HG02642 (cell line): ENCODE measurements at regions not wholly inside any gene's neighbourhood (a gene's known extent, or its start where the extent isn't known, plus 50 kb on each side); places are given as distances from the start of the nearest gene placed in this dataset.

Experiments used
- ATAC-seq: cut with Tn5 transposase; IDR thresholded peaks from one replicate; pipeline ENCODE4 v1.9.1; 2021; ENCODE audit warnings: mild to moderate bottlenecking; ENCODE audit not compliant: unreplicated experiment, poor library complexity

DNA sequence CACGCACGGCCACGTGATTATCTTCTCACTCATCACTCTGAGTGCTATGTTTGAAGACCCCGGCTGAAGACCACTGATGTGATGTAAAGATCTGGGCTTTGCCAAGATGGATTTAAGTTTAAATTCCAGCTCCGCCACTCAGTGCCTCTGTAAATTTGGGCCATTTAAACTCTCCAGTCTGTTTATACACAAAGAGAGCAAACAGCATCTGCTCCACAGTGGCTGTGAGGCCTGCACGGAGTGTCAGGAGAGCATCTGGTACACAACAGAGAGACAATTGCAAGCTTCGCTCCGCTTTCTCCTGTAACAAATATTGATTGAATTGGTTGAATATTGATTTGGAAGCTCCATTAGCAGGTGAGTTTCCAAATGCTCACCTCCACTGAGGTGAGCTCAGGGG is 80.5 kb upstream of the FRMD1 start:
- no peak for ATAC-seq

DNA sequence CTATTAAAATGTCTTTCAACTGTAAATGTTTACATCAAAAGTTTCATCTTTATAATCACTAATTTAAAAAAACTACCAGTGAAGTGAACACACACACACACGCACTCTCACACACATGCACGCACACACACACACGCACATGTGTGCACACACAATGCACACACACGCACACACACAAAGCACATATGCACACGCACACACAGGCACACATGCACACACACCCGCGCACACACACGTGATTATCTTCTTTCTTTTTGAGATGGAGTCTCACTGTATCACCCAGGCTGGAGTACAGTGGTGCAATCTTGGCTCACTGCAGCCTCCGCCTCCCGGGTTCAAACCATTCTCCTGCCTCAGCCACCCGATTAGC is 80.0 kb upstream of the FRMD1 start:
- no peak for ATAC-seq

DNA sequence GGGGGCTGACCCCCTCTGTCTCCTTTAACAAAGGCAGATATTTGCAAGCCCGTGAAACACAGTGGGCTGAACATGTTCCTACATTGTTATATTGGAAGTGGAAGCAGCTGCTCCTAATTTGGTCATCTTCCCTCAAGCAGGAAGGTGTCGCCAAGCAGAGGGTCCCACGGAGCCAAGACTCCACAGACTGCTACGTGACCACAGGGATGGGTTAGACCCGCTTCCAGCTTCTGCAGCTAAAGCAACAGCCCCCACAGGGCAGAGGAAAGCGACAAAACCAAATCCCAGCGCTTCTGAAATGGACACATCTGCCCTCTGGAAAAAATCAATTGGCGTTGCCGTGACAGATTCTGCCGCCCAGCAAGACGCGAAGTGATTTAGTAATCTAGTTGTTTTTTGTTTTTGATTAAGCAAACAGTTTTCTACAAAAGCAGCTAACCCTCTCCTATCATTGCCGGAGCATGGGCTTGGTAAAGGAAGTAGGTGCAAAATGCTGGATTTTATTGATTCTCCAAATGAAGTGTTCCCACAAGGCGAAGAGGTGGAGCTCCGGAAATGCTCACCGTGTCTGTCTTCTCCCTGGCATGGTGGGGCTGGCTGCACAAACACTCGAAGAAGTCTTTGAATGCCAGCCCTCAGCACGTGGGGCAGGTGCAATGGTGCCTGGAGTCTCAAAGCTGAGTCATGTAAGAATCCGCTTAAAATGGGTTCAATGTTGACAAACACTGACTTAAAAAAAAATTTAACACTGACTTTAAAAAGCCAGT is 79.4 kb upstream of the FRMD1 start:
- no peak for ATAC-seq

DNA sequence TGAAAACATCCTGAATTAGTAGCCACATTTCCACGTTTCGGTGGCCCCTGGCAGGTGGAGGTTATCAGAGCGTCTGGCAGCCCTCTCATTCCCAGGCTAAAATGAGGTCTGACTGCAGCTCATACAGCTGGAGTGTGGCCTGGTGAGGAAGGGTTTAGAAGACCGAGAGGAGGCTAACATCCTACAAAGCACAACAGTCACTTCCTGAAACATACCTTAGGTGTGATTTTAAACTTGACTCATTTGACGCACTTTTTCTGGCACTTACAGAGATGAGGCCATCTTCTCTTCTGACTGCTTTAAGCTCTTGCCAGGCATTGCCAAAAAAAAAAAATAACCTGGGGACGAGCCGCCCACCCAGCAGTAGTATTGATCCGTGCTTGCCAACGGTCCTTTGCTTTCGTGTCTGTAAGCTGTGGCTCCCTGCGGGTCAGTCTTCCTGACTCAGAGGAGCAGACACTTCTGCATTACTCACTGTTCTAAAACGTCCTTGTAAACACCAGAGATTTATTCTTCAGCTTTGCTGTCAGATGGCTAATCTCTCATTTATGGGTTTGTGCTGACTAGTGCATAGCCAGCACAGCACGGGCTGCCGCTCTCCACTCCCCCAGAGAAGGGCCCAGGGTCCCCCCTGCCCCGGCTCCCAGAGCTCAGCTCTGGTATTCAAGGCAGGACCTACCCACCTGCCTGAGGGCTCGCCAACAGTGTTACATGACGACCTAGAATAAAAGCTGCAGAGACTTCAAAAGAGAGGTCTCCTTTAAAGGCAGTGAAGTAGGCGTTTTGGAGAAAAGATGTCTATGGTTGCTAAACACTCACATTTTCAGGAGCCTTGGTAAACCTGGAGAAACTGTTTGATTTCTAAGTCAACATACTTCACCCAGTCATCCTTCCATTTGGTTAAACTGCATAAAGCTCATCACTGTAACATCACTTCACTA is 78.5 kb upstream of the FRMD1 start:
- ATAC-seq, result no peak

DNA sequence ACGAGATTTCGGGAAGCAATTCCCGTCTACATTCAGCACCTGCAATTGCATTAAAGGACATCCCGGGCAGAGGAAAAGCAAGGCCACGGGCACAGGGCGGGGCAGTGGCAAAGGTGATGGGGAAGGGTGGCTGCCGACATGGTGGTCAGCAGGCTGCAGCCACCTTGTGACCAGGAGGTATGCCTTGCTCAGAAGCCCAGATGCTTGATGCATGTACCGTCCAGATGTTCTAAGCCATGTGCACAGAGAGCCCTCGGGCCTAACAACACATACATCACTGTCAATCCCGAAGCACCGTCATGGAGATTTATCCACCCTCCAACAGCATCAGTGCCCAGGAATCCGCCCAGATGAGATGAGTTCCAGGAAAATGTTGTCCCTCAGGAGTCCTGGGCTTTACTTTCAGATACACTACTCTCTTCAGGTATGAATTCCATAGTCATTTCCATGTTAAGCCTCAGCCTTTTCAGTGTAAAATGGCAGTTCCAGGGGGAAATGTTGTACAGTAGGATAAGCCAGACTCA is 77.8 kb upstream of the FRMD1 start:
- no peak for ATAC-seq

DNA sequence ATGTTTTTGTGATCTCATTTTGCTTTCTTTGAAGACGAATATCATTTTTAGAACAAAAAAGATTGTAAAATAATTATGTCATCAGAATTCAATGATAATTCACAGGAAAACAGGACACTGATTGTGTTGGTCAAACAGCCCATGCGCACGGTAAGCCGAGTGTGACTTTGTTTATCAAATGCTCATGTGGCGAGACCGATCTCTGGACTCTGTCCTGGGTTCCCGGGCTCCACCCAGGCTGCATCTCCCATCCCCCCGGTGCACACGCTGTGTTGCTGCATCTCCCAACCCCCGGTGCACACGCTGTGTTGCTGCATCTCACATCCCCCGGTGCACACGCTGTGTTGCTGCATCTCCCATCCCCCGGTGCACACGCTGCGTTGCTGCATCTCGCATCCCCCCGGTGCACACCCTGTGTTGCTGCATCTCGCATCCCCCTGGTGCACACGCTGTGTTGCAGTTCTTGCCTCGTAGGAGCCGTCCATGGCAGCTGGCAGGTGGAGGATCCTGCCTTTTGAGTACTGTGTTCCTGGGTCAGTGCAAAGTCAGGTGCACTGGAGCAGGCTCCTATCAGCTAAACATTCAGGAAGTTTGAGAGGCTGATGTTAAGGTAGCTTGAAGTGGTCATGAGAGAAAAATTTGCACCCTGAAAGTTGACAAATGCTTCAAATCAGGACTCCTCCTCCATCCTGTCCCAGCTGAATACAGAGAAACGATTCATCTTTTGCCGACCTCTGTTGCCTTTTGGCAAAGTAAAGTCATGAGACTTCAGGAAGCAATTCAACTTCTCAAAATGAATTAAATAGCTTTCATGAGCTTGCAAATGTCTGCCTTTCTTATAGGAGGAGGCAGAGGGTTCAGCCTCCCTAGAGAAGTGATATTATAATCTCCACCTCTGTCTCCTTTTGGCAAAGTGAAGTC is 77.1 kb upstream of the FRMD1 start:
- ATAC-seq, result no peak

DNA sequence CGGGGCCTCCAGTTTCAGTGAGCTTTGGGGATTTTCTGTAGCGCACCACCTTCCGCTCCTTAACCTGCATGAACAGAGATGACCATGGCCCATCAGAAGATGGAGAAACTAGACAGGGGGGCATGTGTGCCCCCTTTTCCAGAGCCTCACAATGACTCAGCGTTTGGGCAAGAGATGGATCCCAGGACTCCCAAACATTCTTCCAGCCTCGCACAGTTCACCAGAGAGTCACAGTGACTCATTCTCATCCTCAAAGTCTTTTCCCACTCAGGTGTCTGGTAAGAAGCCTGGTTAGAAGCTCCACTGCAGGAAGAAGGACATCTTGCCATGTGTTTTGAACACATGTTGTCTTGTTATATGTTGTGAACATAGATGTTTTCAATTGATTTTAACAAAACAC is 76.2 kb upstream of the FRMD1 start:
- ATAC-seq, result no peak

DNA sequence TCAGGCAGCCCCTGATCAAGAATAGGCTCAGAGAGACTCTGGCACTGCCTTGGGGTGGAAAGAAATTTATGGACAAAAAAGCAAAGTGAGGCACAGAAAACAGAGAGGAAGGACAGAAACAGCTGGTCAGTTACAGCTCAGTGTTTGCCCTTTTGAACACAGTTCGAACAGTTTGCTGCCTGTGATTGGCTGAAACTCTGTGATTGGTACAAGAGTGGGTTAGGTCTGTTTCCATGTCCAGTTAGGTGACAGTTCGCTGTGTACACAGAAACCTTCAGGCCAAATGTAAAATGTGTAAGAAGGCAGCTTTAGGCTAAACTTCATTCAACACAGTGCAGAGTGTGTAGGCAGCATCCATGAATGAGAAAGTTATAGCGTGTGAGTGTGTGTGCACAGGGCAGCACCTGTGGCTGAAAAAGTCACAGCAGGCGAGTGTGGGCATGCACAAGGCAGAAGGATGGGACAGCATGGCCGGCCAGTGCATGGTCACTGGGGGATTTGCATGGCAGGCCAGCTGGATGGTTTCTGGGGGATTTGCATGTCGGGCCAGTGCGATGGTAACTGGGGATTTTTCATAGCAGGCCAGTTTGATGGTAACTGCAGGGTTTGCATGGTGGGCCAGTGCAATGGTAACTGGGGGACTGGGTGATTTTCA is 75.4 kb upstream of the FRMD1 start:
- no peak for ATAC-seq

DNA sequence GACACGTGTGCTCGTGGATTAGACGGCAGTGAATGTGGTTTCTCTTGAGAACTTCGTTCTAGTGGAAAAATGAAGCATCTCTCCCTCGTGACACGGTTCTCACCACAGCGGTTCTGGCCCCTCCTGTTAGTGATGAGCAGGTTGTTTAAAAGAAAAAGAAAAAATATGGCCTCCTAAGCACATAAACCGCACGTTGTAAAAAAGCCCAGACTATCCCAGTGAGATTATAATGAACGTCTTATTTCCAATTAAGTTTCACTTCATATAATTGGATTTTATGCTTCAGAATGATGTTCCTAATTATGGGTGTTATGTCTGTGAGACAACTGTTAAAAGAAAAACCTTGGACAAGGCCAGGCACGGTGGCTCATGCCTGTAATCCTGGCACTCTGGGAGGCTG is 74.5 kb upstream of the FRMD1 start:
- ATAC-seq, result no peak

DNA sequence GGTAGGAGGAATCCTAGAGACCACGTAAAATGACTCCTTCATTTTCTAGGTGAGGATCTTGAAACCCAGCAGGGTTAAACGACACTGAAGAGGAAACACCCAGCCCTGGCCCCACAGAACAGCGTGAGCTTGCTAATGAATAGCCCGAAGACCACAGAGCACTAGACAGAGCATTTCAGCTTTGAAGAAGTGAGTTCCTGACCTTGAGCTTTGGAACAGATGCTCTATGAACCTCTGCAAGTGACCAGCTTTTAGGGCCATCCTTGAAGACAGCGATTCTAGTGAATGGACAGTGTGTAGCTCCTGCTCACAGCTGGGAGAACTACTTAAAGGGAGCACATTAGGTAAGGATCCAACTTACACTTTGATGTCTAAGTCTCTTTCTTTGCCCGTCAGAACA is 74.0 kb upstream of the FRMD1 start:
- no peak for ATAC-seq

DNA sequence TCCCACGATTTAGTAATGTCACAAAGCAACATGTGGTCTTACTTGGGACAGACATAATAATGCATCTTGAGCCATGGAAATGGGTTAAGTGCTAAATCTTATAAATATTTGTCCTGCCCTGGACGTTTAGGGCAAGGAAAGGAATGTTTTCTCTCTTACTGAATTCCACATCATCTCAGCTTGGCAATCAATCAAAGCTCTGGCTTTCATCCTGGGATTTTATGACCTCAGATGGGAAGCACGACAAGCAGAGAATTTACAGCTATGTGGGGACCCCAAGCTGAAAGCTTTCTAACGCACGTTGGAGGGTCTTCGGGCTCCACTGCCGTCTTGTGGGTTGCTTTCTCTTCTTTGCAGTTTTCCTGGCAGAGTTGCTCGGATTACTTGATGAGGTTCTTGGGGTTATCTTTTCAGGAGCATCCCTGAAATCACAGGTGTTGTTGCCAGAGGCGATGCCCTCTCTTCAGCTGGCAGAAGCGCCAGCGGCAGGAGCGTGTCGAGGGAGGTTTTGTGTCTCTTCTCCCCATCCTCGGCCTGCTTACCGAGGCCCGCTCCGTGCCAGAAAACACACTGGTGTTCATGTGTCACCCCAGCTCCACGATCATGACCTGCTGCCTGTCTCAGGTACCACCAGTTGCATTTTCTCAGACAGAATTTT is 73.4 kb upstream of the FRMD1 start:
- ATAC-seq, result no peak

DNA sequence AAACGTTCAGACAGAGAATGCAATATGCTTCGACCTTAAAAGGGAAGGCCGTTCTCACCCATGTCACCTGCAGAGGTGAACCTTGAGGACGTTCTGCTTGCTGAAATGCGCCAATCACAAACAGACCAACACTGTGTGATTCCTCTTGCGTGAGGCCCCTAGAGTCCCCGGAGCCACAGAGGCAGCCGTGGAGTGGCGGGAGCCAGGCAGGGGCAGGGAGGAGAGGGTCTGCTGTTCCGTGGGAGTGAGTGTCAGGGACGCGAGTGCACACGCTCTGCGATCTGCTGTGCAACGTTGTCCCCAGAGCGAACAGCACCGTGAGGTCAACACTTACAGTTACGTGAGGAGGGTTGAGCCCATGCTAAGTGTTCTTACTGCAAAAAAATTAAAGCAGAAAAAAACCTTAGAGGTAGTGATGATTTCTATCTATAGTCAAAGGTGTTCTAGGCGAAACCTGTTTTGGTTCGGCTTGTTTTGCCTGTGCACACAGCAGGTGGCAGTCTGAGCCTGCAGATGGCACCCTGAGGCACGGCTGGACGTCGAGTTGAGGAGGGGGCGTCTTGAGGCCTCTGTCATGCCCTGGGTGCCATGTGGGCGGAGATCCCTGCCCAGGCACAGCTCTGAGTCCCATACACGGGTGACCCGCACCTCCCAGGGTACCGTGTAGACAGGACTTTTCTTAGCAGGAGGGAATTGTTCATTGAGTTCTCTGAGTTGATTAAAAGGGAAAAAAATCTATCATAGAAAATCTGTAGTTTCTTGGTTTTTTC is 71.7 kb upstream of the FRMD1 start:
- no peak for ATAC-seq

DNA sequence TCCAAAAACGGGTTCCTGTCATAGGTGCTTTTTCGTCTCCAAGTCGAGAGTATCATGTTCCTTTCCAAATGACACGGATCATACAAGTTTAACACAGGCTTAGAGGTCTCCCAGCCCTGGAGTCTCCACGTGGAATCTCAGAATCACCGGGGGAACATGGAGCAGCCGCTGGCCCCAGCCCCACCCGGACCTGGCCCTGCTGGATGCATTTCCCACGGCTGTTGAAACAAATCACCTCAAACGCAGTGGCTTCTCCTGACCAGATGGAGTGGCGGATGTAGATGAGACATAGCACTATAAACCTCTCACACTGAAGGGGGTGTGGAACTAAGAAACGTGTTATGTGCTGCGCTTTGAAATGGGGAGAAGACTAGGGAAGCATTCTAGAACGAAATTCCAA is 70.0 kb upstream of the FRMD1 start:
- no peak for ATAC-seq

DNA sequence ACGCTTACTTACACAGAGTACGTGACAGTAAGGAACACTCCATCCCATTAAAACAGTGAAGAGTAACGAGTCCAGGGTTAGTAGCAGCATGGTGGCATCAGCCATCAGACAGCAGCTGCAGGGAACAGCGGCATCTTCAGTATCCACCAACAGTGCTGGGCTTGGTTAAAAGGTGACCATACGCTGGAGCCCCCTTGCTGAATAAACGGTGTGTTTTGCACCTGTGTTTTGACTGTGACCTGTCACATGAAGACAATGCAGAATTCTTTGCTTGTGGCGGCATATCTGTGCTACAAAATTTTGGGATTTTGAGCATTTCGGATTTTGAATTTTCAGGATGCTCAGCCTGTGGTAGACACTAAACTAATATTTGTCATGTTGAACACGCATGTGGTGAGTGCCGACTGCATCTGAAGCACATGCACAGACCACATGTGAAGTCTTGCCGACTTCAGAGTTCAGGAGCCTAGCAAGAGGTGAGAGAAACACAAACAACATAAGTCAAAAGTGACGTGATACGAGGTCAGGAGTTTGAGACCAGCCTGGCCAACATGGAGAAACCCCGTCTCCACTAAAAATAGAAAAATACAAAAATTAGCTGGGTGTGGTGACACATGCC is 69.3 kb upstream of the FRMD1 start:
- no peak for ATAC-seq

DNA sequence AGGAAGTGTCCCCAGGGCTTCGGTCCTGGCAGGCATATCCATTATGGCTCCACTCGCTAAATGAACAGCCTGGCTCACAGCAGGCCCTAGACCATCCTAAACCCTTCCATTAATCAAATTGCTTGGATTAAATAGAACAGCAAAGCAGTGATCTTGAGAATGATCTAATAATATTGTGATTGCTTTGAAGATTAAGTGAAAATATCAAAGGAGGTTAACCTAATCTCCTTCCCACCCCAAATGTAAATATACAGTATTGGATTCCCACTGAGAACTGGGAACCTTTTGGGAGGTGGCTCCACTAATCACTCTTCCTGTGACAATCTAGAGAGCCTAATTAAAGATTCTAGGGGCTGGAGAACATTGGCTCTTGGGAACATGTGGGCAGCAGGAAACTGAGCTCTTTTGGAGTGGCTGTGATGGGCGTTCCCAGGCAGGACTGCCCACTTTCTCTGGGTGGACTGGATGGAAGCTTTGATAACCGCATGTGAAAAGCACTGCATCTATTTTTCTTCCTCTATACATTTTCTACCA is 68.3 kb upstream of the FRMD1 start:
- no peak for ATAC-seq

DNA sequence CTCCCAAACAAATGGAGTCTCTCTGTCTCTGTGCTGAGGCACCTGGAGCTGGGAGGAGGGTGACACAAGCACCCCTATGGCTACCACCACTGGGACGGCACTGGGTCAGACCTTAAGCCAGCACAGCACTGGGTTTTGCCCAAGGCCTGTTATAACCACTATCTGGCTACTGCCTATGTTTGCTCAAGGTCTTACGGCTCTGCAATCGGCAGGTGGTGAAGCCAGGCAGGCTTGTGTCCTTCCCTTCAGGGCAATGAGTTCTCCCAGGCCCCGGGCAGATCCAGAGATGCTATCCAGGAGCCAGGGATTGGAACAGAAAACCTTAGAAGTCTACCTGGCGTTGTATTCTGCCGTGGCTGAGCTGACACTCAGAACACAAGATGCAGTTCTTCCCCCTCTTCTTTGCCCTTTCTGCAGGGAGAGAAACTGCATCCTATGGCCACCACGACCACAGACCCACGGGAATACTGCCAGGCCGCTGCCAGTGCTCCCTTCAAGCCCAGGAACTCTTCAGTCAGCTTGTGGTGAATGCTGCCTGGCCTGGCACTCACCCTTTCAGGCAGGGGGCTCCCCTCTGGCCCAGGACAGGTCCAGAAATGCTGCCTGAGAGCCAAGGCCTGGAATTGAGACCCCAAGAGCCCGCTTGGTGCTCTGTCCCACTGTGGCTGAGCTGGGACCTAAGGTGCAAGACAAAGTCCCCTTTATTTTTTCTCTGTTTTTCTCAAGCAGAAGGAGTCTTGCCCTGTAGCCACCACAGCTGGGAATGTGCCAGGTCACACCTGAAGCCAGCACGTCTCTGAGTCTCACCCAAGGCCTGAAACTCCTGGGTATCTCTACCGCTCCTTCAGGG is 67.0 kb upstream of the FRMD1 start:
- ATAC-seq, result no peak

DNA sequence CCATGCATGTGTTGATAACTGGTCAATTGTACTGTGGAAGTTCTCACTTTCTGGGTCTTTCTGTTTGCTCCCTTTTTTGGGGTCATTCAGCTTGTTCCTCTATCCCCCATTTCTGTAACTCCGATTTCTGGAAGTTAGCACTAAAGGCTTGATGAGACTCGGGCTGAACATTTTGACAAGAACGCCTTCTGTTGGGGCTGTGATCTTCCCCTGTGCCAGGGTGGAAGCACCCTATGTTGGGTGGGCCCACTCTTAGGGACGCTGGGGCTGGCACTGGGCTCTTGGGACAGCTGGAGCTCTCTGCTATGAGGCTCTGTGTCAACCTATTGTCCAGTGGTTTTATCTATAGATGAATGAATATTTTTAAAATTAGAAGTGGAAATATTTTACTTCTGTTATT is 60.1 kb upstream of the FRMD1 start:
- no peak for ATAC-seq
